Keratinocyte (primary cell): ENCODE measurements at regions not wholly inside any gene's neighbourhood (a gene's known extent, or its start where the extent isn't known, plus 50 kb on each side); places are given as distances from the start of the nearest gene placed in this dataset.

Source experiments
- DNase-seq: peaks from one replicate; pipeline ENCODE4 v3.0.0-alpha.2; 2011; ENCODE audit warnings: low read depth, missing footprints, low spot score
- FAIRE-seq: peaks from 2 replicates; lab custom pipeline; 2011; peaks lifted over from hg19 to GRCh38; lab: Jason Lieb, UNC
- H2AFZ ChIP-seq: 2 replicates; pipeline ENCODE4 v1.6.0; 2012; ENCODE audit warnings: low read length, control low read depth, inconsistent platforms; ENCODE audit not compliant: control insufficient read depth
- H3K27ac ChIP-seq: 2 replicates; pipeline ENCODE4 v1.5.1; 2011; ENCODE audit warnings: low read length; ENCODE audit not compliant: control insufficient read depth, insufficient read depth
- H3K27me3 ChIP-seq: 3 replicates; pipeline ENCODE4 v1.6.0; 2011; ENCODE audit warnings: low read length; ENCODE audit not compliant: control insufficient read depth, insufficient read depth; ENCODE audit errors: extremely low read depth
- H3K36me3 ChIP-seq, 2 experiments: 2 replicates in 1 of 2; 3 replicates in 1 of 2; pipeline ENCODE4 v1.5.1; 2011; ENCODE audit warnings: low read length in 2 of 2, mild to moderate bottlenecking in 1 of 2; ENCODE audit not compliant: control insufficient read depth in 2 of 2, insufficient read depth in 2 of 2; ENCODE audit errors: extremely low read depth in 1 of 2
- H3K4me1 ChIP-seq: 3 replicates; pipeline ENCODE4 v1.5.1; 2011; ENCODE audit warnings: low read length; ENCODE audit not compliant: control insufficient read depth, insufficient read depth; ENCODE audit errors: extremely low read depth
- H3K4me2 ChIP-seq: 3 replicates; pipeline ENCODE4 v1.6.0; 2011; ENCODE audit warnings: low read depth, low read length; ENCODE audit not compliant: control insufficient read depth, insufficient read depth; ENCODE audit errors: extremely low read depth
- H3K4me3 ChIP-seq, 3 experiments: fragments of 200-600 bp in 1 of 3; sonication (generic) in 1 of 3; 2 replicates in 2 of 3; 3 replicates in 1 of 3; pipeline ENCODE4 v1.5.1; 2011 to 2016; ENCODE audit warnings: low read length in 3 of 3, mild to moderate bottlenecking in 3 of 3, control low read depth in 2 of 3, inconsistent platforms in 1 of 3, low read depth in 1 of 3, mixed read lengths in 1 of 3, mixed run types in 1 of 3, moderate library complexity in 1 of 3; ENCODE audit not compliant: control insufficient read depth in 2 of 3, insufficient read depth in 2 of 3; ENCODE audit errors: extremely low read depth in 1 of 3
- H3K79me2 ChIP-seq: 2 replicates; pipeline ENCODE4 v1.6.0; 2012; ENCODE audit warnings: low read length; ENCODE audit not compliant: control insufficient read depth, insufficient read depth
- H3K9ac ChIP-seq: 3 replicates; pipeline ENCODE4 v1.6.0; 2011; ENCODE audit warnings: low read length; ENCODE audit not compliant: control insufficient read depth, insufficient read depth; ENCODE audit errors: extremely low read depth
- H3K9me1 ChIP-seq: 3 replicates; pipeline ENCODE4 v1.6.0; 2011; ENCODE audit warnings: low read length; ENCODE audit not compliant: control insufficient read depth, insufficient read depth; ENCODE audit errors: extremely low read depth
- H3K9me3 ChIP-seq: 2 replicates; pipeline ENCODE4 v1.5.1; 2012; ENCODE audit warnings: low read depth, low read length; ENCODE audit not compliant: control insufficient read depth
- H4K20me1 ChIP-seq: 3 replicates; pipeline ENCODE4 v1.6.0; 2011; ENCODE audit warnings: low read length; ENCODE audit not compliant: control insufficient read depth, insufficient read depth; ENCODE audit errors: extremely low read depth
- CTCF ChIP-seq, 3 experiments: IDR thresholded peaks in 1 of 3; conservative IDR thresholded peaks in 1 of 3; optimal IDR thresholded peaks in 1 of 3; 2 replicates in 2 of 3; 3 replicates in 1 of 3; pipeline versions ENCODE3 to v1.5.1; 2011; ENCODE audit warnings: low read length in 3 of 3, mild to moderate bottlenecking in 3 of 3, moderate library complexity in 2 of 3, control low read depth in 1 of 3, inconsistent platforms in 1 of 3; ENCODE audit not compliant: insufficient read depth in 2 of 3; ENCODE audit errors: extremely low read depth in 1 of 3
- EZH2 ChIP-seq: IDR thresholded peaks from one replicate; pipeline ENCODE4 v1.6.1; 2012; ENCODE audit warnings: inconsistent platforms, mild to moderate bottlenecking, low read length, moderate library complexity
- dilution Hi-C: fragments of 300-500 bp; cut with MboI; formaldehyde crosslinking; loops from one replicate; pipeline ENCODE4 v1.7.0; 2020; ENCODE audit warnings: low sequenced_read_pairs; ENCODE audit not compliant: extremely low pct_ligation_motif_present

GRCh38 chr17:6343191-6343590 is 91.7 kb downstream of the AIPL1 start:
- no peak for DNase-seq
- Histone ChIP-seq H3K4me1 (no peaks in the 10 kb centered on the region), H3K9me1 (no peaks in the 10 kb centered on the region), H3K27ac (no peak overlapping the region), H4K20me1 (no peaks in the 10 kb centered on the region), H3K4me3 (no peak overlapping the region), H2AFZ (no peak overlapping the region), H3K36me3 (no peaks in the 10 kb centered on the region), H3K27me3 (no peaks in the 10 kb centered on the region), H3K79me2 (no peaks in the 10 kb centered on the region), H3K9me3 (no peaks in the 10 kb centered on the region), H3K9ac (no peak overlapping the region), H3K4me2 (no peak overlapping the region)
- dilution Hi-C loops: no loop called here
- no peak for FAIRE-seq
- TF ChIP-seq CTCF (optimal IDR thresholded peaks at IDR 0.05 in 1 of 3, IDR thresholded peaks at IDR 0.05 in 1 of 3, conservative IDR thresholded peaks at IDR 0.05 in 1 of 3; ENCODE audit: extremely low read depth in 1 of 3, insufficient read depth in 2 of 3, low read length in 3 of 3): no peak
- TF ChIP-seq EZH2: no peak

DNA sequence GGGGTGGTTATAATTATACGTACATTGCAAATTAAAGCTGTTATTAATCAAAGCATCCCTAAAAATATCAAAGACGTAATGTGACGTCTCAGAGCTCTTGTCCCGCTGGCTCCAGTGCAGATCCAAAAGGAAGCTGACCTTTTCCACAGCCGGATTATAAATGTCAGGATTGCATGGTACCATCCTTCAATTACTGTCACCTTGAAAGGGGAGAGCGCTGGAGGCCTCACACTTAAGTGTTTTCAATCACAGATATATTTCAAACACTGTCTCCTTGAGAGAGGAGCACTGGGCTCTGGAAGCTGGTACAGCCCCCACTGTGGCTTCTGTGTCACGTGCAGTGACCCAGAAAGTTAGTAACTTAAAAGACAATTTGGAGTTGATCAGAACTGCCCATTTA is 94.2 kb downstream of the AIPL1 start:
- no peak overlapping the region for H3K4me2 ChIP-seq
- FAIRE-seq: no peak
- no peak for TF ChIP-seq EZH2
- no peak for TF ChIP-seq CTCF (optimal IDR thresholded peaks at IDR 0.05 in 1 of 3, IDR thresholded peaks at IDR 0.05 in 1 of 3, conservative IDR thresholded peaks at IDR 0.05 in 1 of 3; ENCODE audit: extremely low read depth in 1 of 3, insufficient read depth in 2 of 3, low read length in 3 of 3)
- H3K4me1 ChIP-seq: no peaks in the 10 kb centered on the region
- dilution Hi-C loops: no loop called here
- H3K9me1 ChIP-seq: no peaks in the 10 kb centered on the region
- H3K9me3 ChIP-seq: no peaks in the 10 kb centered on the region
- no peak for DNase-seq
- no peaks in the 10 kb centered on the region for H3K79me2 ChIP-seq
- no peak overlapping the region for H3K27ac ChIP-seq
- H2AFZ ChIP-seq: no peak overlapping the region
- H3K27me3 ChIP-seq: no peaks in the 10 kb centered on the region
- no peaks in the 10 kb centered on the region for H4K20me1 ChIP-seq
- no peaks in the 10 kb centered on the region for H3K36me3 ChIP-seq
- no peak overlapping the region for H3K9ac ChIP-seq
- H3K4me3 ChIP-seq: no peak overlapping the region
